HG03060 (cell line): ENCODE measurements at regions not wholly inside any gene's neighbourhood (a gene's known extent, or its start where the extent isn't known, plus 50 kb on each side); places are given as distances from the start of the nearest gene placed in this dataset.

Experiments
- ATAC-seq: cut with Tn5 transposase; IDR thresholded peaks from one replicate; pipeline ENCODE4 v1.9.1; 2021; ENCODE audit warnings: low read depth, moderate number of reproducible peaks; ENCODE audit not compliant: unreplicated experiment

GRCh38 chr1:185376840-185377635, 60.0 kb upstream of the IVNS1ABP start:
- ATAC-seq, result no peak

- ATAC-seq, result no peak
These were observed 59.2 kb upstream of the IVNS1ABP start for GRCh38 chr1:185376288-185376687.

- ATAC-seq, result no peak
These were observed 58.5 kb upstream of the IVNS1ABP start for GRCh38 chr1:185375583-185375982.

- no peak for ATAC-seq
These were observed 56.9 kb upstream of the IVNS1ABP start for GRCh38 chr1:185373813-185374529.

- ATAC-seq, result no peak
These were observed 52.7 kb upstream of the IVNS1ABP start for GRCh38 chr1:185369786-185370185.

- ATAC-seq, result no peak
These were observed 52.0 kb upstream of the IVNS1ABP start for GRCh38 chr1:185368913-185369491.

- no peak for ATAC-seq
These were observed 51.3 kb upstream of the IVNS1ABP start for GRCh38 chr1:185368313-185368855.

GRCh38 chr1:185367218-185367617, 50.2 kb upstream of the IVNS1ABP start:
- no peak for ATAC-seq
